HS-27A (cell line): ENCODE measurements at regions not wholly inside any gene's neighbourhood (a gene's known extent, or its start where the extent isn't known, plus 50 kb on each side); places are given as distances from the start of the nearest gene placed in this dataset.

Source experiments
- DNase-seq: peaks from one replicate; pipeline ENCODE4 v3.0.0-alpha.2; 2012; ENCODE audit warnings: low read depth, missing footprints

- no peak for DNase-seq
Observed at GRCh38 chr18:56545464-56545863, 92.9 kb downstream of the TXNL1 start.

DNA sequence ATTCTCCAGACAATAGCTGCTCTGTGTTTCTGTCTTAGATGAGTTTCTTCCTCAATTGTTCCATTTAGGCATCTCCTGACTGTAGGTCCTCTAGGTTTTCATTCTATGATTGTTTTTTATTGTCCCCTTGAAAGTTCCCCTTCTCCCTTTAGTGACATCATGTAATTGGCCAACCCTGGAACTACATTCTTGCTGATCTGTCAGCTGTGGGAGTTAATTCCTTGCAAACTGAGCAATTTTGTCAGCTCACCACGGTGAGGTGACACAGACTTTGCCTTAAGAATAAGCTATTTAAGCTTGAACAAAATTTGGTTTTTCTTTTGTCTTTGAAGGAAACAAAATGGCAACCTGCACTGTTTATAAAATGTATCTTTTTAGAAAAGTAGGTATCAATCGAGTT, 95.9 kb downstream of the TXNL1 start:
- no peak for DNase-seq

- no peak for DNase-seq
Observed at GRCh38 chr18:56541793-56542192, 96.6 kb downstream of the TXNL1 start.

- DNase-seq, result no peak
Observed at GRCh38 chr18:56541340-56541739, 97.1 kb downstream of the TXNL1 start.

DNA sequence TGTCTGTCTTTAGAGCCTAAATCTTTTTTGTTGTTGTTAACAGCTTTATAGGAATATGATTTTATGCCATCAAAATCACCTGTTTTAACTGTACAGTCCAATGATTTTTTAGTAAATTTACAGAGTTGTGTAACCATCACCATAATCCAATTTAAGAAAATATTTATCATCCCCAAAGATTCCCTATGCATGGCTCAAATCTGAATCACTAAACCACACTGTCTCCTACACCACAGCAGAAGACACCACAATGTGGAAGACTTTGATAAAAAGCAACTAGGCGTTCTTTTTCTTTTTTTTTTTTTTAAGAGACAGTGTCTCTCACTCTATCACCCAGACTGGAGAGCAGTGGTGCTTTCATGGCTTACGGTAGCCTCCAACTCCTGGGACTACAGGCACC, 99.6 kb downstream of the TXNL1 start:
- DNase-seq, result no peak

DNA sequence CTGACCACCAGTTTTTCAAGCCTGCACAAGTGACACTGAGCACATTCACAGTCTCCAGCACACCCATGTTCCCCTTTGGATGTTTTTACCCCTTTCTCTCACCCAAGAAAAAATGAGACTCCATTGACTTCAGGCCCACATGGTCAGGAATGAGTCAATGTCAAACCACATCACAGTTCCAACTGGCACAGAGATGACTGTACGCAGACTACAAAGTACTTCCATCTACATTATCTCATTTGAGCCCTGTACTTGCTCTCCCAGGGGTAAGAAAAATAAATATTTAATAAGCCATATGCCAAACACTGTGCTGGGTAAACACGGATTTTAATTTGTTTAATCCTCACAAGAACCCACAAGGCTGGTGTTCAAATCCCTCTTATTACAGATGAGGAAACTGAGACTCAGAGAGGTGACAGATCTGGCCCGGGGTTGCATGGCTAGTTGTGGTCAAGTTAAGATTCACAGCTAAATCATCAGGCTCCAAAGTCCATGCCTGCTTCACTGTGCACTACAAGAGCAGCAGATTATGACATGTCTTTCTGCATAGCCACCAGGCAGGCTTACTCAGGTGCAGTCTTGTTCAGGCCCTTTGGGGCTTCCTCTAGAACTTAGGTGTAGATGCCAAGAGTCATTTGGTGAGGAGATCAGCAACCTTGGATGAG, 106.1 kb downstream of the TXNL1 start:
- no peak for DNase-seq

DNA sequence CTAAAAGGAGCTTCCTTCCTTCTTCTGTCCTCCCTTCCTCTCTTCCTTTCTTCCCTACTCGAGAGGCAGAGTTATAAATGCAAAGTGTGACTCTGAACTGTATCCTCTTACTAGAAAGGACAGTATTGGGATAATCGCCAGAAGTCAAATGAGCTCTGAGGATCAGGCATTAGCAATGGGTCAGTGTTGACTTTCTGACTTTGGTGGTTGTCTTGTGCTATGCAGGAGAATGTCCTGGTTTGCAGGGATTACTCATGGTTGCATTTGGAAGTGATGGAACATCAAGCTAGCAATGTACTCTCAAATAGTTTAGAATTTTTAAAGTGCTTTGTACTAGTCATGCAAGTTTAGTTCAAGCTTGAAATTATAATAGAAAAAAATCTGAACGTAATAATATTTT, 115.6 kb downstream of the TXNL1 start:
- no peak for DNase-seq

DNA sequence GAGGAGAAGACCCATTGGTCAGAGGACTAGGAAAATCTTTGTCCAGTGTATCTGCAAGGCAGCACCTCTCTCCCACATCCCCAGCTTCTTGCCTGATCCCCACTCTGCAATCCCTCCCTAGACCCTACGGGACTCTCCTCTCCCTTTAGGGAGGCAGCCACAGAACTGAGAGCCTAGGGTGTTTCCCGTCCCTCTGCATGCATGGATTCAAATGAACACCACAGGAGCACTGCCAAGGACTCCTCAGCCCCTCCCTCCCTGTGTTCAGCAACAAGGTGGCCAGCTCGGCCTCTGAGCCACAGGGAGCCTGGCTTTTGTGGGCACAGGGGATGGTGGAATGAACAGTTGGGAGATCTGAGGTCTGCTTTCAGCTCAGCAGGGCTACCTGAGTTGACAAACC, 117.1 kb downstream of the TXNL1 start:
- no peak for DNase-seq

DNA sequence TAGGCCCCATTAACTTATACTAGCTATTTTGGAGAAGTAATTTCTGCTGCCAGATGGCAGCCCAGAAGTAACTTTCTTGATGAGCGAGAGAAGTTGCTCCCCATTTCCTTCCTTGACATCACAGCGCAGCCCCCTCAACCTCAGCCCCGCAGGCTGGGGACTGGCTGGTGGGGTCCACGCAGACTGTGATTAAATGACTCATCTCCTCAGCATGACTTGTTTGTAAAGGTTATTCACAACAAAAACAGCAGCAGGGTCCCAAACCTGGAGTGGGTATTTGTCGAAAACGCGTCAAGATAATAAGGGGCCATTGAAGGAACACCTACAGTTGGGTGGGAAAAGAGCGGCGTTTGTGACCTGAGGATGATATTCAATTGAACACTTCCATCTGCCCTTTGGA, 120.6 kb downstream of the TXNL1 start:
- DNase-seq, result no peak

DNA sequence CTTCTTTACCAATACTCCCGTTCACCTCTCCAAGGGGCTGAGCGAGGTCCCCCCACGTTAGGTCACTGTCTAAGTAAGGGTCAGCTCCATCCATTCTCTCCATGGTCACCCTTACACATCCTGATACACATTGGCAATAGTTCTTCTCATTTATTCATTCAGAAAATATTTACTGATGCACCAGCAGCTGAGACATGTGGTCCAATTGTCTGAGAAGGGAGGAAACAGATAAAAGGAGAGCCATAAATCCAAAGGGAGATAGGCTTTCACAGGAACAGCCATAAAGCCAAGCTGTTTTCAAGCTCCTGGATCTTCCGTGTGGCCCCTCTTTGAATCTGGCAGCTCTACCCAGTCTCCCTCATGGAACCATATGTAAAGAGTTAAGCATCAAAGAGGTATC, 121.2 kb downstream of the TXNL1 start:
- no peak for DNase-seq

DNA sequence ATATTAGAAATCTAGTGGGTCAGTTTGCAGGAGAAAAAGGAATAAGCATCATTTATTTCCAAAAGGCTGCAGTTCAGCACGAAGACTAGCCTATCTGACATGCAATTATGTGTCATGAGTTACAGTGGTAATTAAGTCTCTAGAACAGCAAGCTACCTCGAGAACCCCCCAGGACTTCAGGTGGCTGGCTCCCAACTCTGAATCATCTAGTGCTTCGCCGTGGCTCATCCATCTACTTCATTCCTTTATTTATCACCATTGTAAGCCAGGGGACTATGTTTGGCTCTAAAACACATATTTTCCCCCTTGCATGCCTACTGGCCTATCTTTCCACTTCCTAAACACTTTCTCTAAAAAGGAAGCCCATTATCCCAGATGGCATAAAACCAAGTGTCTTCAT, 121.6 kb downstream of the TXNL1 start:
- no peak for DNase-seq

- no peak for DNase-seq
Observed at GRCh38 chr18:56515522-56515921, 122.9 kb downstream of the TXNL1 start.

DNA sequence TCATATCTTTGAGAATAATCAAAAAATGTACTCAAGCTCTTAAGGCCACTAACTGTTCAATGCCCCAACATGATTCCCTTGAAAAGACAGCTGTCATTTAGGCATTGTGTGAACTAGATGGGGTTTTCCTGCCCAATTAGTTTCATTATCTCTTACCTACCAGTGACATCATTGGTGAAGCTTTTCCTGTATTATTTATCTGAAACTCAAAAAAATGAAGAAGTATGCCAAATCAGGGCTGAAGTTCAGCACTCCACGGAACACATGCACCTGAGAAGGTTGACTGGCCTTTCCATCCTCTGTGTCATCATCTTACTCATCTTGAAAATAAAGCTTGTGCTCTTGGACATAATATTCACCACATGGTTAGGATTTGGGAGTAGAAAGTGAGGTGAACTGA, 126.4 kb downstream of the TXNL1 start:
- DNase-seq, result no peak

DNA sequence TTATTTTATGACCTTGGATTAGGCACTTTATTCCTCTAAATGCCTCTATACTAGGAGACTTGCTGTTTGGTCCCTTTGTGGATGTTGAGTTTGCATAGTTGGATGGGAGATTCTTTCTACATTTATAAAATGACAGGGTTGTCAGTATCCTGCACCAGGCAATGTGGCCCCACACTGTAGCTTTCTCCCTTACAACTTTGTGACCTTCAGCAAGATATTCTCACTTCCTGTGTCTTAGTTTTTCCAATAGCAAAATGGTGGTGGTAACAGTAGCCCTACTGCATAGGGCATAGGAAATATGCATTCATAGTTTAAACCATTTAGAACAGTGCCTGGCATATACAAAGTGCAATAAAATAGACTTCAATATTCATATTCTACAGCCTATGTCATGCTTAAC, 128.3 kb downstream of the TXNL1 start:
- DNase-seq, result no peak

DNA sequence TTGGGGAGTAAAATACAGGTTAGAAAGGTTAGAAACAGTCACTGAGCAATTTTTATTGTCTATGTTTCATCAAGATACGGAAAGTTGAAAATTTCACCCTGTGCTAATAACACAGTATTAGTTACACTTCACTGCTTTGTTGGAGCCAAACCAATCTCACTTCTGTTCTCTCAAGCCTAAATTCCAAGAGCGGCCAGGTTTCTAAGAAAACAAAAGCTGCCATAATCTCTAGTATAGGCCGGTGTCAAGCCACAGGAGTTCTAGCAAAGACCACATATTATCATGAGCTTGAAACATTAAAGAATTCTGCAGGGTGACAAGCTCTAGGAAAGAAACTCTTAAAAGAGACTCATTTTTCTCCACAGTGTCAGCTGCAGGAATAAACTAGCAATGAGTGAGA, 128.7 kb downstream of the TXNL1 start:
- no peak for DNase-seq

DNA sequence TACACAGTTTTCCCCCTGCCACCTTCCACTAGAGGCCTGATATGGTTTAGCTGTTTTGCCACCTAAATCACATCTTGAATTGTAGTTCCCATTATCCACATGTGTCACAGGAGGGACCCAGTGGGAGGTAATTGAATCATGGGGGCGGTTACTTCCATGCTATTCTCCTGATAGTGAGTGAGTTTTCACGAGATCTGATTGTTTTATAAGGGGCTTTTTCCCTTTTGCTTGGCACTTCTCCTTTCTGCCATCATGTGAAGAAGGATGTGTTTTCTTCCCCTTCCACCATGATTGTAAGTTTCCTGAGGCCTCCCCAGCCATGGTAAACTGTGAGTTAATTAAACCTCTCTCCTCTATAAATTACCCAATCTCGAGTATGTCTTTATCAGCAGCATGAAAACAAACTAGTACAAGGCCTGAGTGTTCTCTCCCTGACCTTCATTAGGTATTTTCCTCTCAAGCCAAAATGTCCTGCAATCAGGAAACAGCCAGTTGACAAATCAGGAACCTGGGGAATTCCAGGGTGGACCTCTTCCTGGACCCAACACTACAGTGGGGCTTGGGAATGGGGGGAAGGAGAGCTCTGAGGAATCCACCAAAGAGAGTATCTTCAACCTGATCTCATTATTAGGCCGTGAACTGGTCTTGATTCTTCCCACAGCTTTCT, 129.9 kb downstream of the TXNL1 start:
- no peak for DNase-seq

GRCh38 chr18:56505971-56506370, 132.4 kb downstream of the TXNL1 start:
- no peak for DNase-seq

GRCh38 chr18:56505293-56505692, 133.1 kb downstream of the TXNL1 start:
- no peak for DNase-seq

DNA sequence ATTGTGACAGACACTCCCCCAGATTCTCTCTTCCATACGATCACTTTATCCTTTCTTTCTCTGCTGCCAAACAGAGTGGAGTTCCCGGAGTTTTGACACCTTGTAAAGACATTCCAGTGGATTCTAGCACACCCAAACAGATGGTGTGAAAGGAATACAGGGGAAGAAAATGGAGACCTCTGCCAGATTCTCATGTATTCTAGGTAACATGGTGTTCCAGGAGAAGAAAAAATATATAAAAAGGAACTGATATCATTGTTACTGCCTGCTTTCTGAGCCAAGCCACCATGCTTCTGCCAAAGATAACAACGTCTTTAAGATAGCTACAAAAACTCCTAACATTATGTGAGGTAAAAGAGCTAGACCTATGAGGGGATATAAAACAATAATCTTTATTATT, 136.5 kb downstream of the TXNL1 start:
- no peak for DNase-seq

DNA sequence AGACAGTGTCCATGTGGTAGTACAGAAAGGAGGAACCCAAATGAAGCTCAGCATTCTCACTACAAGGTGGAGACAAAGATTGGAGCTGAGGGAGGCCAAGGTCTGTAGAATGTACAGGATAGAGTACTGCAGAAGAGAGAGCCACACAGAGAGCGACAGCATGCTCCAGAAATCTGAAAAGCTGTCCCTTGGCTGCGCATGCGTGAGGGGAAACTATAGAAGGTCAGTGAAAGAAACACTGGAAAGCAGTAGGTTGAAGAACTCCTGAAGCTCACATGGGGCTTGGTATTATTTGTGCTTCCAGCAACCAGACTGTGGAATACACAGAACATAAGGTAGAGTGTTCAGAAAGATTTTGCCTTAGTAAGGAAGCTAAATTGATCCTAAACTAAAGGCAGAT, 142.5 kb downstream of the TXNL1 start:
- DNase-seq, result no peak

GRCh38 chr18:56493531-56493930, 144.9 kb downstream of the TXNL1 start:
- DNase-seq, result no peak

DNA sequence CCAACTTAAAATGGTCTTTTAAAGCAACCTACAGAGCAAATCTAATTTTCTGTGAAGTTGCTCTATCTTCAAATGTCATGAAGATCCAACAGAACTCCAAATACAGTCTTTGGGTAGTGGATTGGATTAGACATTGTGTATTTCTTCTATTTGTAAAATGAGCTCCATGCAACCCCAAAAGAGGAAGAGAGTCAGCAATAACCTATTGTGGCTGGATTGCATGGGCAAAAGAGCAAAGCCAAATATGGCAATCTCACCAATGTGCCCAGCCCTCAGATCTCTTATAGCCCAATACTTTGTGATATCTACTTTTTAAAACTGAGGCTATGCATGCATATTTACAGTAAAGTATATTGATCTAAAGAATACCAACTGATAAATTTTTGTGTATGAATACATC, 146.3 kb downstream of the TXNL1 start:
- no peak for DNase-seq

- DNase-seq, result no peak
Observed at GRCh38 chr18:56490942-56491341, 147.4 kb downstream of the TXNL1 start.

DNA sequence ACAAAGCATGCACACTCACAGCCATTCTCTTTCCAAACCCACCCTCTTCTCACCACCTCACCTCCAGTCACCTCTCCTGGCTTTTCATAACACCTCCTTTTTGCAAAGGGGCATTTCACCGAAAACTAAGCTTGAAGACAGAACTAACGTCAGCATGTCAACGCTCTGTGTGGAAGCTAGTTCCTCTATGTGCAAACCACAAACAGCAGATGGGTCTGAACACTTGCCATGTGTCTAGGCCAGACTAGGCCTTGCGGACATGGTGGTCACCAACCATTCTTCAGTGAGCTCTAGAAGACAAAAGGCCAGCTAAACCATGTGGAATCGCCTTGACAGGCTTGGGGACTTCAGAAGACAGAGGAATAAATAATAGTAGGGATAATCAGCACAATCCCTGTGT, 148.5 kb downstream of the TXNL1 start:
- no peak for DNase-seq
